DOHH2 (cell line): ENCODE measurements at regions not wholly inside any gene's neighbourhood (a gene's known extent, or its start where the extent isn't known, plus 50 kb on each side); places are given as distances from the start of the nearest gene placed in this dataset.

Experiments
- H3F3A ChIP-seq: fragments of 200-600 bp; sonication (generic), shearing (Covaris generic); 2 replicates; pipeline ENCODE4 v1.6.0; 2016; ENCODE audit warnings: antibody characterized with exemption, mild to moderate bottlenecking; ENCODE audit not compliant: control insufficient read depth, insufficient read depth
- H3K27ac ChIP-seq: fragments of 200-600 bp; sonication (generic); 2 replicates; pipeline ENCODE4 v1.5.1; 2014; ENCODE audit warnings: low read depth, mild to moderate bottlenecking, low read length, moderate library complexity
- H3K27me3 ChIP-seq: fragments of 200-600 bp; sonication (generic); 2 replicates; pipeline ENCODE4 v1.6.1; 2014; ENCODE audit warnings: mild to moderate bottlenecking, low read length, mixed read lengths; ENCODE audit not compliant: control insufficient read depth
- H3K36me3 ChIP-seq: fragments of 200-600 bp; sonication (generic); 2 replicates; pipeline ENCODE4 v1.6.1; 2014; ENCODE audit warnings: mild to moderate bottlenecking, low read length, moderate library complexity, mixed read lengths; ENCODE audit not compliant: control insufficient read depth
- H3K4me1 ChIP-seq: fragments of 200-600 bp; sonication (generic); 2 replicates; pipeline ENCODE4 v1.6.1; 2014; ENCODE audit warnings: mild to moderate bottlenecking, low read length, mixed read lengths; ENCODE audit not compliant: control insufficient read depth
- H3K4me2 ChIP-seq: fragments of 200-600 bp; sonication (generic); 2 replicates; pipeline ENCODE4 v1.6.0; 2014; ENCODE audit warnings: mild to moderate bottlenecking, low read length, moderate library complexity
- H3K4me3 ChIP-seq: fragments of 200-600 bp; sonication (generic); 2 replicates; pipeline ENCODE4 v1.5.1; 2014; ENCODE audit warnings: mild to moderate bottlenecking, low read length, mixed read lengths
- H3K79me2 ChIP-seq: fragments of 200-600 bp; sonication (generic); 2 replicates; pipeline ENCODE4 v1.6.1; 2014; ENCODE audit warnings: mild to moderate bottlenecking, low read length, mixed read lengths; ENCODE audit not compliant: control insufficient read depth
- H3K9me2 ChIP-seq: fragments of 200-600 bp; sonication (generic); replicated peaks from 2 replicates; pipeline ENCODE4 v1.6.1; 2014; ENCODE audit warnings: mild to moderate bottlenecking, low read length, mixed read lengths; ENCODE audit not compliant: control insufficient read depth
- H3K9me3 ChIP-seq: fragments of 200-600 bp; sonication (generic); 2 replicates; pipeline ENCODE4 v1.6.1; 2014; ENCODE audit warnings: antibody characterized with exemption, low read length, mixed read lengths; ENCODE audit not compliant: control insufficient read depth, insufficient read depth
- H4K20me1 ChIP-seq: fragments of 200-600 bp; sonication (generic); 2 replicates; pipeline ENCODE4 v1.6.0; 2014; ENCODE audit warnings: low read depth, mild to moderate bottlenecking, antibody characterized with exemption, low read length, moderate library complexity; ENCODE audit not compliant: control insufficient read depth, insufficient read depth
- EZH2phosphoT487 ChIP-seq: fragments of 200-600 bp; sonication (generic); IDR thresholded peaks from 2 replicates; pipeline ENCODE4 v1.6.1; 2017; ENCODE audit warnings: borderline replicate concordance, mild to moderate bottlenecking, antibody characterized with exemption, low read length, moderate library complexity, mixed read lengths
- TF ChIP-seq, protein P1 (sequence below): fragments of 200-600 bp; sonication (generic); IDR thresholded peaks from one replicate; pipeline ENCODE4 v1.5.1; 2014; ENCODE audit warnings: antibody characterized with exemption, mild to moderate bottlenecking, low read depth, low read length; ENCODE audit not compliant: poor library complexity, severe bottlenecking

DNA sequence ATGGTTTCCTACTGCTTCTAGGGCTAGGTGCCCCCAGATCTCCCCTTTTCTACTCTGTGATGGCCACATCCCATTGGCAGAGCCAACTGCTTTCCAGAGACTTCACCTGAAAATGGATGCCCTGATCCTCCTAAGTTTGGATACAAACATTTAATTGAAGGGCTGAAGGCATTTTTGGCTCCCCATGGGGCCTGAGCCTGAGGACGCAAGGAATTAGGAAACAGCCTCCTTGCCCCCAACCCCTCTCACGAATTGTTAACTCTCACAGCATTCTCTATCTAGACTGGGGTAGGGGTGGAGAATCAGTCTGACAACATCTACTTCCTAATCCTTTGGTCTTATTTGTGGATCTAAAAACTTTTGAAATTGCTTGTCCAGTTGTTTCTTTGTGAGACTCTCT lies 108.5 kb upstream of the KCNK2 start:
- Histone ChIP-seq H3K79me2 (no peaks in the 10 kb centered on the region), H3K36me3 (no peaks in the 10 kb centered on the region), H3K4me1 (no peaks in the 10 kb centered on the region), H4K20me1 (no peaks in the 10 kb centered on the region), H3K4me2 (no peak overlapping the region), H3K27me3 (no peaks in the 10 kb centered on the region), H3K4me3 (no peak overlapping the region), H3K27ac (no peak overlapping the region), H3F3A (no peaks in the 10 kb centered on the region), H3K9me2 (no peaks in the 10 kb centered on the region), H3K9me3 (no peaks in the 10 kb centered on the region)
- TF ChIP-seq, protein P1, sequence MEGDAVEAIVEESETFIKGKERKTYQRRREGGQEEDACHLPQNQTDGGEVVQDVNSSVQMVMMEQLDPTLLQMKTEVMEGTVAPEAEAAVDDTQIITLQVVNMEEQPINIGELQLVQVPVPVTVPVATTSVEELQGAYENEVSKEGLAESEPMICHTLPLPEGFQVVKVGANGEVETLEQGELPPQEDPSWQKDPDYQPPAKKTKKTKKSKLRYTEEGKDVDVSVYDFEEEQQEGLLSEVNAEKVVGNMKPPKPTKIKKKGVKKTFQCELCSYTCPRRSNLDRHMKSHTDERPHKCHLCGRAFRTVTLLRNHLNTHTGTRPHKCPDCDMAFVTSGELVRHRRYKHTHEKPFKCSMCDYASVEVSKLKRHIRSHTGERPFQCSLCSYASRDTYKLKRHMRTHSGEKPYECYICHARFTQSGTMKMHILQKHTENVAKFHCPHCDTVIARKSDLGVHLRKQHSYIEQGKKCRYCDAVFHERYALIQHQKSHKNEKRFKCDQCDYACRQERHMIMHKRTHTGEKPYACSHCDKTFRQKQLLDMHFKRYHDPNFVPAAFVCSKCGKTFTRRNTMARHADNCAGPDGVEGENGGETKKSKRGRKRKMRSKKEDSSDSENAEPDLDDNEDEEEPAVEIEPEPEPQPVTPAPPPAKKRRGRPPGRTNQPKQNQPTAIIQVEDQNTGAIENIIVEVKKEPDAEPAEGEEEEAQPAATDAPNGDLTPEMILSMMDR, result no peak
- TF ChIP-seq EZH2phosphoT487, result no peak

DNA sequence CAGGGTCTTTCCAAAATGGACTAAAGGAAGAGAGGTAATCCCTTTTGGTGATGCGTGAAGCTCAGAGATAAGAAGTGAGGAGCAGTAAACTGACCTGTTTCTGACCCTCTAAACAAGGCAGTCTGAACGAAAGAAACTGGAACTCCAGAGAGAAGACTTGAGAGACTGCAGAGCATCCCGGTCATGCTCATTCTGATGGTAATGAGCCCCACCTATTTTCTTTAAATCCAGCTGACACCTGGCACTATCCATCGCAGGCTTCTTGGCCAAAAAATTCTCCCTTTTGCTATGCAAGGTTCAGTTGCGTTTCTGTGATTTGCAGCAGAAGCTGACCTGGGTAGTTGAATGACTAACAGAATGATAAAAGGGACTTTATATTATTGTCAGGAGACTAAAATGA lies 105.9 kb upstream of the KCNK2 start:
- TF ChIP-seq, protein P1, result no peak
- no peak for TF ChIP-seq EZH2phosphoT487
- Histone ChIP-seq H3K27me3 (no peaks in the 10 kb centered on the region), H3K79me2 (no peaks in the 10 kb centered on the region), H3K4me3 (no peak overlapping the region), H3F3A (no peaks in the 10 kb centered on the region), H3K36me3 (no peaks in the 10 kb centered on the region), H3K9me2 (no peaks in the 10 kb centered on the region), H3K4me2 (no peak overlapping the region), H3K9me3 (no peaks in the 10 kb centered on the region), H3K4me1 (no peaks in the 10 kb centered on the region), H4K20me1 (no peaks in the 10 kb centered on the region), H3K27ac (no peak overlapping the region)

DNA sequence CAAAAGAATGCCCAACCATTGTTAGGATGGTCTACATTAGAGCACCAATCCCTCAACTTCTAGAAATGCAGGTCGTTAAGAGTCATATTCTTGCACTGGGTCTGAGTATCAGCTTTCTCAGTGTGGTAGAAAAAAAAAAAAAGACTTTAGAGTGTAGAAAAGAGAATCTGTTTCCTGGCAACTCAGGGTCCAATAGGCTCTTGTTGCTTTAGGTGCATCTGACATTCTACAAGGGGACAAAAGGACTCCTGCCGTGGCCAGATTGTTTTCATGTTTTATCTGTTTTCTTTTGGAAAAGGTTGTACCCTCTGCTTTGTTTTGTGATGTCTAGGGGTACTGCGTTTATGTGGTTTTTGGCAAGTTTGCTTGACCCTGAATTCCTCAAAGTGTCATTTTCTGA lies 105.4 kb upstream of the KCNK2 start:
- H3K4me2 ChIP-seq, result no peak overlapping the region
- TF ChIP-seq, protein P1, result no peak
- no peak overlapping the region for H3K27ac ChIP-seq
- no peaks in the 10 kb centered on the region for H3K9me3 ChIP-seq
- H4K20me1 ChIP-seq, result no peaks in the 10 kb centered on the region
- H3K4me1 ChIP-seq, result no peaks in the 10 kb centered on the region
- no peaks in the 10 kb centered on the region for H3F3A ChIP-seq
- H3K27me3 ChIP-seq, result no peaks in the 10 kb centered on the region
- no peaks in the 10 kb centered on the region for H3K79me2 ChIP-seq
- H3K36me3 ChIP-seq, result no peaks in the 10 kb centered on the region
- H3K9me2 ChIP-seq, result no peaks in the 10 kb centered on the region
- H3K4me3 ChIP-seq, result no peak overlapping the region
